Mucosa of descending colon (tissue), 3 donors: ENCODE measurements at regions not wholly inside any gene's neighbourhood (a gene's known extent, or its start where the extent isn't known, plus 50 kb on each side); places are given as distances from the start of the nearest gene placed in this dataset.

Experiments
- ATAC-seq: fragments of 200-7000 bp; cut with Tn5 transposase; one replicate; pipeline ENCODE4 v1.9.1; 2020; ENCODE audit warnings: mild to moderate bottlenecking, moderate library complexity
- DNase-seq, 3 donors: peaks; one replicate each; pipeline ENCODE4 v3.0.0-alpha.2; 2020
- H3K36me3 ChIP-seq: fragments of 200-600 bp; one replicate; pipeline ENCODE4 v1.8.0; 2021; ENCODE audit warnings: low read depth, mild to moderate bottlenecking
- H3K4me1 ChIP-seq: fragments of 200-600 bp; one replicate; pipeline ENCODE4 v1.8.0; 2021; ENCODE audit warnings: low read depth, mild to moderate bottlenecking
- H3K4me3 ChIP-seq: fragments of 200-600 bp; one replicate; pipeline ENCODE4 v1.8.0; 2021; ENCODE audit warnings: mild to moderate bottlenecking
- H3K9me3 ChIP-seq: fragments of 200-600 bp; one replicate; pipeline ENCODE4 v1.8.0; 2021; ENCODE audit warnings: mild to moderate bottlenecking
- intact Hi-C, 2 donors: fragments of 100-400 bp; cut with DNase I in 1 of 2; cut with micrococcal nuclease in 1 of 2; formaldehyde crosslinking; loops; one replicate each; pipeline versions ENCODE4 v1.11.0 to v1.11.1; 2022; cut with DNase I, micrococcal nuclease
- TF ChIP-seq, protein P1 (sequence below): fragments of 200-600 bp; IDR thresholded peaks from one replicate; pipeline ENCODE4 v1.8.0; 2022; ENCODE audit warnings: antibody characterized with exemption, mild to moderate bottlenecking
- donor health status: DM: no; HTN: no; CAD: no; lungs with moderate emphysema.
- donor health status: DM: no; HTN: no; CAD: no.
- donor health status: DM: no; HTN: yes; CAD: no.

DNA sequence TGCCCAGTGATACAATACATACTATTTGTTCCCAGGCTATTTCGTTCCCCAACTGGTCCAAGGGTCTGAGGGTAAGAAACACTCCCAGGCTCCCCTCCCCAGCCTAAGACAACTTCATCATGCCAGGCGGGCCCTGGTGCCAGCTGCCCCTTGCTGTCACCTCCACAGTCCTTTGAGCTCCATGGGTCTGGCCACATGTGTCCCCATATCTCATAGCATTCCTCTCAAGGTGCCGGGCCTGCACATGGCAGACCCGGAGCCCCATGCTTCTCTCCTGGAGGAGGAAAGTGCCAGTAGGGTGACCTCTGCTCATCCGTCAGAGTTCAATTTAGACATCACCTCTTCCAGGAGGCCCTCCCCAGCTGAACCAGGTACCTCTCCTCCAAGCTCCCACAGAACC lies 120.5 kb downstream of the C5orf15 start:
- no peak for ATAC-seq

DNA sequence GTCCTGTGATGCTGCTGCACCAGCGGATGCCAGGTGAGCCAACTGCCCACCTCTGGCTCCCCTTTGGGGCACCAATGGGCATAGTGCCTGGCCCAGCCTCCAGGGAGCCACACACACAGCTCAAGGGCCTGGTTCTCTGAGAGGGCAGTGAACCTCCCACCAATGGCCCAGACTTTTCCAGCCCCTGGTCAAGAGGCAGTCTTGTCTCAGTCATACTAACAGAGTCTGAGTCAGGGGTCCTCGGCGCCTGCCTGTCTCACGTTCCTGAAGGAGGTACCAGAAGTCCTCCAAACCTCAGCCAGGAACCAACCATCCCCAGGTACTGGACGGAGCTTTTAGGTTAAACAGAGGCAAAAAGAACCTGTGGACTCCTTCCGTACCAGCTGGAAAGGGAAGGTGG lies 121.1 kb downstream of the C5orf15 start:
- Histone ChIP-seq H3K4me3 (no peak overlapping the region), H3K9me3 (no peaks in the 10 kb centered on the region), H3K4me1 (no peaks in the 10 kb centered on the region), H3K36me3 (no peaks in the 10 kb centered on the region)
- TF ChIP-seq, protein P1, sequence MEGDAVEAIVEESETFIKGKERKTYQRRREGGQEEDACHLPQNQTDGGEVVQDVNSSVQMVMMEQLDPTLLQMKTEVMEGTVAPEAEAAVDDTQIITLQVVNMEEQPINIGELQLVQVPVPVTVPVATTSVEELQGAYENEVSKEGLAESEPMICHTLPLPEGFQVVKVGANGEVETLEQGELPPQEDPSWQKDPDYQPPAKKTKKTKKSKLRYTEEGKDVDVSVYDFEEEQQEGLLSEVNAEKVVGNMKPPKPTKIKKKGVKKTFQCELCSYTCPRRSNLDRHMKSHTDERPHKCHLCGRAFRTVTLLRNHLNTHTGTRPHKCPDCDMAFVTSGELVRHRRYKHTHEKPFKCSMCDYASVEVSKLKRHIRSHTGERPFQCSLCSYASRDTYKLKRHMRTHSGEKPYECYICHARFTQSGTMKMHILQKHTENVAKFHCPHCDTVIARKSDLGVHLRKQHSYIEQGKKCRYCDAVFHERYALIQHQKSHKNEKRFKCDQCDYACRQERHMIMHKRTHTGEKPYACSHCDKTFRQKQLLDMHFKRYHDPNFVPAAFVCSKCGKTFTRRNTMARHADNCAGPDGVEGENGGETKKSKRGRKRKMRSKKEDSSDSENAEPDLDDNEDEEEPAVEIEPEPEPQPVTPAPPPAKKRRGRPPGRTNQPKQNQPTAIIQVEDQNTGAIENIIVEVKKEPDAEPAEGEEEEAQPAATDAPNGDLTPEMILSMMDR = no peak
- ATAC-seq = no peak
- intact Hi-C loops = no loop called here
- DNase-seq = no peak

More for the DNA sequence above, 120.5 kb downstream of the C5orf15 start:
- Histone ChIP-seq H3K4me1 (no peaks in the 10 kb centered on the region), H3K4me3 (no peak overlapping the region), H3K36me3 (no peaks in the 10 kb centered on the region), H3K9me3 (no peaks in the 10 kb centered on the region)
- DNase-seq = no peak
- intact Hi-C loops = no loop called here
- TF ChIP-seq, protein P1 = no peak

DNA sequence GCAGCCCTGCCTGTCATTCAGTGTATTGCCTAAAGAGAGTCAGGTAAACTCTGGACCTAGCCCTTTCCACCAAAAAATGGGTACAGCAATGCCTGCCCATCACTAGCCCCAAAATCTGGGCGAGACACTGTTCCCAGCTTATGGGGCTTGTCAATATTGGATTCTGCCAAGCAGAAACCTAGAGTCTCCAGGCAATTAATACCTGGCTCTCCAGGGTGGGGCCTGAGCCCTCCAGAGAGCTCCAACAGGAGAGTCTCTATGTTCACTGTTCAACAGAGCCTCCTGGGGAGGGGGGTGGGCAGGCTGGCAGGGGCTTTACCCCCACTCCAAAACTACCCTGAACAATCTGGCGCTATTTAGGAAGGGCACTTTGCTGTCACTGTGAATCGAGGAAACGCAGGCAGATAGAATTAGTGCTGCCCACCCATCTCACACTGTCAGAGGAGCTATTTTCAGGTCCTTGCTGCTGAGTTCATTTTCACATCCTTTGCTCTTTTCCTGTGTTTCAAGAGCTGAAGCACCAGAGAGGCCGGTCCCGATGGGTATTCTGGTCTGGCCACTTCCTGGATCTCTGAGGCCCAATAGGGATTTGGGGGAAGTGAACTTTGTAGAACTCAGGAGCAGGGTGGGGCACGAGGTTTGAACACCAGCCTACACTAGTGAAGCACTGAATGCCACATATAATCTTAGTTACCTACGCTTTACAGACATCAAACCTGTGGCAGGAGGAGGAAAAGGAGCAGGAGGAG lies 121.8 kb downstream of the C5orf15 start:
- H3K36me3 ChIP-seq = no peaks in the 10 kb centered on the region
- intact Hi-C loops = no loop called here
- no peaks in the 10 kb centered on the region for H3K4me1 ChIP-seq
- TF ChIP-seq, protein P1 = no peak
- H3K4me3 ChIP-seq = no peak overlapping the region
- H3K9me3 ChIP-seq = no peaks in the 10 kb centered on the region
- ATAC-seq = no peak
- no peak for DNase-seq

DNA sequence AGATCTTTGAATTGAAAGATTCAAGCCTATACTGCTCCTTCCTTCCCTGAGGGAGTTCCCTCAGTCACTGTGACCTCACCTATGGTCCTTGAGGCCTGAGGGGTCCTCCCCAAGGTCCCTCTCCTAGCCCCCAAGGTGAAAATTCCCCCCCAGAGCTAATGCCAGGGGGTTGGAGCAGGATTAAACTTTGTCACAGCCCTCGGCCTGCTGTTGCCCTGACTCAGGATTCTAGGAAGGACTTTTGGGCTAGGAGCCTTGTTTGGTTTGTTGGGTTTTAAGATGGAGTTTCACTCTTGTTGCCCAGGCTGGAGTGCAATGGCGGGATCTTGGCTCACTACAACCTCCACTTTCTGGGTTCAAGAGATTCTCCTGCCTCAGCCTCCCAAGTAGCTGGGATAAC lies 123.2 kb downstream of the C5orf15 start:
- Histone ChIP-seq H3K36me3 (no peaks in the 10 kb centered on the region), H3K4me1 (no peaks in the 10 kb centered on the region), H3K4me3 (no peak overlapping the region), H3K9me3 (no peaks in the 10 kb centered on the region)
- TF ChIP-seq, protein P1 = no peak
- intact Hi-C loops = no loop called here
- ATAC-seq (no peak), DNase-seq (no peak)

DNA sequence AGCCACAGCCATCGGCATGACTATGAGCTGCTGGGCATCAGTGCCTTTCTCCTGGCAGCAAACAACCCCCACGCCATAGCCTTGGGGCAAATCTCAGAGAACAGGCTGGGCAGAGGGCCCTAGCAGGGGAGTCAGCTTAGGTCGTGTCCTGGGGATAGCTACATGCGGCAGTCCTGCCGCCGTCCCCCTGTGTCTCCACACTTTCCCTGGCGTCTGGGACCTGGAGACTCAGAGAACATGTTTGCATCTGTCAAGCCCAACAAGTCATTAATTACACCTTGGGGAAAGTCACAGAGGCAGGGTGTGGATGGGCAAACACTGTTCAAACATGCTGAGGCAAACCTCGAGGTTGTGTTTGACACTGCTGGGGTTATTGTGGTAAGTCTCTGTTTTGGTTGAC lies 123.6 kb downstream of the C5orf15 start:
- no peak for ATAC-seq
- intact Hi-C loops = no loop called here
- Histone ChIP-seq H3K36me3 (no peaks in the 10 kb centered on the region), H3K4me1 (no peaks in the 10 kb centered on the region), H3K4me3 (no peak overlapping the region), H3K9me3 (no peaks in the 10 kb centered on the region)
- DNase-seq = no peak
- TF ChIP-seq, protein P1 = no peak
